ENCODE measurements at regions not wholly inside any gene's neighbourhood (a gene's known extent, or its start where the extent isn't known, plus 50 kb on each side); places are given as distances from the start of the nearest gene placed in this dataset.

DNA sequence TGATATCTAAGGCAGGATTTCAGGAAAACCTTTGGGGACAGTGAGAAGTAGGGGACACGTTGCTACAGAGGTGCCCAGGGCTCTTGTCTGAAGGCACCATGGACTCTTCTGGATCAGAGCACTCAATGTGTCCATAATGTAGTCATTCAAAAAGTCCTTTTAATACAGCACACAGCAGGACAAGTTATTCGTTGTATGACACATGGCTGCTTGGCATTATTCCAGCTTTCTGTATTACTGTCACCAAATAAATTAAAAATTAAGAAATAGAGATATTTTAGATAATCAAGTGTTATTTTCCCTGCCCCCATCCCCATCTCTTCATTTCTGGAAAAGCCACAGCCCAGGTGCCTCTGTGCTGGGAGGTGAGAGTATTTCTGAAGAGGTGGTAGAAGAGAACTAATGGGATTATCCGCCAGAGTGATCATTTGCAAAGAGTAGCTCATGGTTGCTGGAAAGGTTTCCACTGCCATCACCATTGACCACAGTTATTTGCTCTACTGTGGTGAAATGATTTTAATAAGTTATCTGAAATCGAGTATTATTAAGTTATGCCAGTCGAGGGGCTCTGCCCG is 83.0 kb downstream of the CXCL12 start:
- Histone ChIP-seq H3K4me1 (ENCODE audit: control insufficient read depth, extremely low read depth, insufficient read depth, low read length) (peaks cover 15% of the 10 kb centered on the region), H3K9me1 (ENCODE audit: control insufficient read depth, extremely low read depth, insufficient read depth, low read length) (no peaks in the 10 kb centered on the region), H3K4me3 (ENCODE audit: control insufficient read depth in 2 of 3, extremely low read depth in 1 of 3, insufficient read depth in 2 of 3, low read depth in 1 of 3, low read length in 3 of 3) (no peak overlapping the region), H3K4me2 (ENCODE audit: control insufficient read depth, extremely low read depth, insufficient read depth, low read depth, low read length) (no peak overlapping the region), H3K9ac (ENCODE audit: control insufficient read depth, extremely low read depth, insufficient read depth, low read length) (no peak overlapping the region), H3K9me3 (ENCODE audit: control insufficient read depth, low read depth, low read length) (no peaks in the 10 kb centered on the region), H3K36me3 (ENCODE audit: control insufficient read depth in 2 of 2, extremely low read depth in 1 of 2, insufficient read depth in 2 of 2, low read length in 2 of 2) (no peaks in the 10 kb centered on the region), H4K20me1 (ENCODE audit: control insufficient read depth, extremely low read depth, insufficient read depth, low read length) (peaks cover 4% of the 10 kb centered on the region), H3K27ac (ENCODE audit: control insufficient read depth, insufficient read depth, low read length) (peak overlapping the region; percentile 37), H2AFZ (ENCODE audit: control insufficient read depth, low read length) (no peak overlapping the region), H3K79me2 (ENCODE audit: control insufficient read depth, insufficient read depth, low read length) (no peaks in the 10 kb centered on the region), H3K27me3 (ENCODE audit: control insufficient read depth, extremely low read depth, insufficient read depth, low read length) (no peaks in the 10 kb centered on the region)
- dilution Hi-C loops (cut with MboI; ENCODE audit: extremely low pct_ligation_motif_present, low sequenced_read_pairs) = no loop called here
- DNase-seq (ENCODE audit: low read depth, low spot score) (no peak), FAIRE-seq (no peak)
- TF ChIP-seq EZH2 (IDR thresholded peaks at IDR 0.05; ENCODE audit: low read length) = no peak

DNA sequence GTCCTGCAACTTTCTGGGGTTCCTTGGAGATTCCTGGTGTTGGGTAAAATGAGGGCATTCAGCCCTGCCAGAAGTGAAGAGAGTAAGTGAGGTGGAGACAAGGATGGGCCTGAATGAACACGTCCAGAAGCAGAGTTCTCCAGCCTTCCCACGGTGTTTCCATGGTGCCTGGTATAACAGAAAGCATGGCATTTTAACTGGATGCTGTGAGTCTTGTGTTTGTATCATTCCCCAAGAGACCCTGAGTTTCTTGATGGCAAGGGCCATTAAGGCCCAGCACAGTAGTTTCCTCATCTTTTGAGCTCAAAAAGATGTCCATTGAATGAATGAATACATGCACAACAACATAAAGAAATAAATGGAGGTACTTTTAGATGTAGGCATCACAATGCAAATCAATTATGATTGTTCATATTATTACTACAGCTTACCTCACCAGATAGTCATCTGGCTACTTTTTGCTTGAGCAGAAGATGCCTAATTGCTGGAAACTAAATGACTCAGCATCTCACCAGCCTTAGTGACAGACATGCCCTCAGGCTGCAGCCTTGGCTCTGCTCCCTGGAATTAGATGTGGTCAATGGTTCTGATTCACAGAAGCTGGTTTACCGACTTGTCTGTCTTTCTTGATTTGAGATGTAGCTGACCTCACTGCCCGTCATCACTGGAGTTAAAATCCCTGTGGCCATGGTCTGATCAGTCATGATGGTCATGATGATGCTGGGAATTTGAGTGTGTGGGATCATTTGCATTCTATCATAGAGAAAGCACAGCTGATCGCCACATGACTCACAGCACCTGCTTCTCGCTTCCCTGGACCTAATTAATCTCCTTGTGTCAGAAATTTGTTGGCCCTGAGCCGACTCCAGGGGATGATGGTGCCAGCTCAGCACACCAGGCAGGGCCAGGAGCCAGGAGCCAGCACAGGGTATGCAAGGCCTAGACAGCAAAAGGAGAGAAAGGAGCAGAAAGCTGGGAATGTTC is 83.9 kb downstream of the CXCL12 start:
- dilution Hi-C loops (cut with MboI; ENCODE audit: extremely low pct_ligation_motif_present, low sequenced_read_pairs) = no loop called here
- H3K4me1 ChIP-seq (ENCODE audit: control insufficient read depth, extremely low read depth, insufficient read depth, low read length) = peaks cover 15% of the 10 kb centered on the region
- no peaks in the 10 kb centered on the region for H3K27me3 ChIP-seq (ENCODE audit: control insufficient read depth, extremely low read depth, insufficient read depth, low read length)
- H3K36me3 ChIP-seq (ENCODE audit: control insufficient read depth in 2 of 2, extremely low read depth in 1 of 2, insufficient read depth in 2 of 2, low read length in 2 of 2) = no peaks in the 10 kb centered on the region
- H3K9me3 ChIP-seq (ENCODE audit: control insufficient read depth, low read depth, low read length) = no peaks in the 10 kb centered on the region
- H2AFZ ChIP-seq (ENCODE audit: control insufficient read depth, low read length) = no peak overlapping the region
- peaks cover 4% of the 10 kb centered on the region for H4K20me1 ChIP-seq (ENCODE audit: control insufficient read depth, extremely low read depth, insufficient read depth, low read length)
- no peak overlapping the region for H3K4me3 ChIP-seq (ENCODE audit: control insufficient read depth in 2 of 3, extremely low read depth in 1 of 3, insufficient read depth in 2 of 3, low read depth in 1 of 3, low read length in 3 of 3)
- peak overlapping the region; percentile 4 for H3K9ac ChIP-seq (ENCODE audit: control insufficient read depth, extremely low read depth, insufficient read depth, low read length)
- H3K9me1 ChIP-seq (ENCODE audit: control insufficient read depth, extremely low read depth, insufficient read depth, low read length) = no peaks in the 10 kb centered on the region
- H3K4me2 ChIP-seq (ENCODE audit: control insufficient read depth, extremely low read depth, insufficient read depth, low read depth, low read length) = peak overlapping the region; percentile 30
- DNase-seq (ENCODE audit: low read depth, low spot score) (peak; percentile 100), FAIRE-seq (peak; percentile 97)
- peak overlapping the region; percentile 37 for H3K27ac ChIP-seq (ENCODE audit: control insufficient read depth, insufficient read depth, low read length)
- no peaks in the 10 kb centered on the region for H3K79me2 ChIP-seq (ENCODE audit: control insufficient read depth, insufficient read depth, low read length)
- TF ChIP-seq, protein P1, sequence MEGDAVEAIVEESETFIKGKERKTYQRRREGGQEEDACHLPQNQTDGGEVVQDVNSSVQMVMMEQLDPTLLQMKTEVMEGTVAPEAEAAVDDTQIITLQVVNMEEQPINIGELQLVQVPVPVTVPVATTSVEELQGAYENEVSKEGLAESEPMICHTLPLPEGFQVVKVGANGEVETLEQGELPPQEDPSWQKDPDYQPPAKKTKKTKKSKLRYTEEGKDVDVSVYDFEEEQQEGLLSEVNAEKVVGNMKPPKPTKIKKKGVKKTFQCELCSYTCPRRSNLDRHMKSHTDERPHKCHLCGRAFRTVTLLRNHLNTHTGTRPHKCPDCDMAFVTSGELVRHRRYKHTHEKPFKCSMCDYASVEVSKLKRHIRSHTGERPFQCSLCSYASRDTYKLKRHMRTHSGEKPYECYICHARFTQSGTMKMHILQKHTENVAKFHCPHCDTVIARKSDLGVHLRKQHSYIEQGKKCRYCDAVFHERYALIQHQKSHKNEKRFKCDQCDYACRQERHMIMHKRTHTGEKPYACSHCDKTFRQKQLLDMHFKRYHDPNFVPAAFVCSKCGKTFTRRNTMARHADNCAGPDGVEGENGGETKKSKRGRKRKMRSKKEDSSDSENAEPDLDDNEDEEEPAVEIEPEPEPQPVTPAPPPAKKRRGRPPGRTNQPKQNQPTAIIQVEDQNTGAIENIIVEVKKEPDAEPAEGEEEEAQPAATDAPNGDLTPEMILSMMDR (optimal IDR thresholded peaks at IDR 0.05 in 1 of 3, IDR thresholded peaks at IDR 0.05 in 1 of 3, conservative IDR thresholded peaks at IDR 0.05 in 1 of 3; ENCODE audit: extremely low read depth in 1 of 3, insufficient read depth in 2 of 3, low read length in 3 of 3) = no peak
- TF ChIP-seq EZH2 (IDR thresholded peaks at IDR 0.05; ENCODE audit: low read length) = no peak
